Fibroblast of lung (primary cell): ENCODE measurements at regions not wholly inside any gene's neighbourhood (a gene's known extent, or its start where the extent isn't known, plus 50 kb on each side); places are given as distances from the start of the nearest gene placed in this dataset.

Experiments used
- EZH2 ChIP-seq: IDR thresholded peaks from 2 replicates; pipeline ENCODE4 v1.5.1; 2012; ENCODE audit warnings: low read length, control low read depth, mild to moderate bottlenecking; ENCODE audit errors: missing control alignments
- TF ChIP-seq, protein P1 (sequence below), 2 donors: IDR thresholded peaks in 1 of 2; conservative IDR thresholded peaks in 1 of 2; 1 replicate in 1 of 2; 2 replicates in 1 of 2; pipeline ENCODE4 v1.5.1; 2011 to 2012; ENCODE audit warnings: low read length in 2 of 2, control low read depth in 1 of 2, inconsistent platforms in 1 of 2, low read depth in 1 of 2, mild to moderate bottlenecking in 1 of 2

DNA sequence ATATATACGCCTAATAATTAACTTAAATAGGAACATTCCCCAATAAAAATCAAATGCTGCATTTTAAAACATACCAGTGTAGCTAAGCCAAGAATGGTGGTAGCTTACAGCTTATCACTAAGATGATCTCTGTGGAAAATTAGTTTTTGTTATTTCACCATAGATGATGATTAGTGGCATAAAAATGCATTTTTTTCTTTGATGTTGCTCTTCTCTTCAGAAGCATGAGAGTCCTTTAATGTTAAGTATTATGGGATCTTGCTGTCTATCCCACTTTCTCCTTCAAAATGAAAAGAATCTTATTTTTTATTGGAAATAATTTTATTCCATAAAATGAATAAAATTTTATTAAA lies 731.0 kb downstream of the SLITRK1 start:
- TF ChIP-seq, protein P1, sequence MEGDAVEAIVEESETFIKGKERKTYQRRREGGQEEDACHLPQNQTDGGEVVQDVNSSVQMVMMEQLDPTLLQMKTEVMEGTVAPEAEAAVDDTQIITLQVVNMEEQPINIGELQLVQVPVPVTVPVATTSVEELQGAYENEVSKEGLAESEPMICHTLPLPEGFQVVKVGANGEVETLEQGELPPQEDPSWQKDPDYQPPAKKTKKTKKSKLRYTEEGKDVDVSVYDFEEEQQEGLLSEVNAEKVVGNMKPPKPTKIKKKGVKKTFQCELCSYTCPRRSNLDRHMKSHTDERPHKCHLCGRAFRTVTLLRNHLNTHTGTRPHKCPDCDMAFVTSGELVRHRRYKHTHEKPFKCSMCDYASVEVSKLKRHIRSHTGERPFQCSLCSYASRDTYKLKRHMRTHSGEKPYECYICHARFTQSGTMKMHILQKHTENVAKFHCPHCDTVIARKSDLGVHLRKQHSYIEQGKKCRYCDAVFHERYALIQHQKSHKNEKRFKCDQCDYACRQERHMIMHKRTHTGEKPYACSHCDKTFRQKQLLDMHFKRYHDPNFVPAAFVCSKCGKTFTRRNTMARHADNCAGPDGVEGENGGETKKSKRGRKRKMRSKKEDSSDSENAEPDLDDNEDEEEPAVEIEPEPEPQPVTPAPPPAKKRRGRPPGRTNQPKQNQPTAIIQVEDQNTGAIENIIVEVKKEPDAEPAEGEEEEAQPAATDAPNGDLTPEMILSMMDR (conservative IDR thresholded peaks at IDR 0.05 in 1 of 2, IDR thresholded peaks at IDR 0.05 in 1 of 2; ENCODE audit: low read depth in 1 of 2, low read length in 2 of 2), result no peak
- no peak for TF ChIP-seq EZH2
